ENCODE measurements at regions not wholly inside any gene's neighbourhood (a gene's known extent, or its start where the extent isn't known, plus 50 kb on each side); places are given as distances from the start of the nearest gene placed in this dataset.
"Not testable (repeated sequence)": the region's sequence is repeated elsewhere in the genome, so short reads cannot be mapped to it uniquely, and the experiment has no call there.

DNA sequence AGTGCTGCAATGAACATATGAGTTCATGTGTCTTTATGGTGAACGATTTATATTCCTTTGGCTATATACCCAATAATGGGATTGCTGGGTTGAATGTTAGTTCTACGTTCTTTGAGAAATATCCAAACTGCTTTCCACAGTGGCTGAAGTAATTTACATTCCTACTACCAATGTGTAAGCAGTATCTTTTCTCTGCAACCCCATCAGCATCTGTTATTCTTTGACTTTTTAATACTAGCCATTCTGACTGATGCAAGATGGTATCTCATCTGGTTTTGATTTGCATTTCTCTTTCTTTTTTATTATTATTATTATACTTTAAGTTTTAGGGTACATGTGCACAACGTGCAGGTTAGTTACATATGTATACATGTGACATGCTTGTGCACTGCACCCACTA is 89.7 kb downstream of the DKK1 start:
- TF ChIP-seq, protein P1, sequence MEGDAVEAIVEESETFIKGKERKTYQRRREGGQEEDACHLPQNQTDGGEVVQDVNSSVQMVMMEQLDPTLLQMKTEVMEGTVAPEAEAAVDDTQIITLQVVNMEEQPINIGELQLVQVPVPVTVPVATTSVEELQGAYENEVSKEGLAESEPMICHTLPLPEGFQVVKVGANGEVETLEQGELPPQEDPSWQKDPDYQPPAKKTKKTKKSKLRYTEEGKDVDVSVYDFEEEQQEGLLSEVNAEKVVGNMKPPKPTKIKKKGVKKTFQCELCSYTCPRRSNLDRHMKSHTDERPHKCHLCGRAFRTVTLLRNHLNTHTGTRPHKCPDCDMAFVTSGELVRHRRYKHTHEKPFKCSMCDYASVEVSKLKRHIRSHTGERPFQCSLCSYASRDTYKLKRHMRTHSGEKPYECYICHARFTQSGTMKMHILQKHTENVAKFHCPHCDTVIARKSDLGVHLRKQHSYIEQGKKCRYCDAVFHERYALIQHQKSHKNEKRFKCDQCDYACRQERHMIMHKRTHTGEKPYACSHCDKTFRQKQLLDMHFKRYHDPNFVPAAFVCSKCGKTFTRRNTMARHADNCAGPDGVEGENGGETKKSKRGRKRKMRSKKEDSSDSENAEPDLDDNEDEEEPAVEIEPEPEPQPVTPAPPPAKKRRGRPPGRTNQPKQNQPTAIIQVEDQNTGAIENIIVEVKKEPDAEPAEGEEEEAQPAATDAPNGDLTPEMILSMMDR (IDR thresholded peaks at IDR 0.05; ENCODE audit: borderline replicate concordance, extremely low read depth, low read length, poor library complexity, severe bottlenecking) = not testable (repeated sequence)
- TF ChIP-seq EZH2 (IDR thresholded peaks at IDR 0.05; ENCODE audit: borderline replicate concordance, low read depth, low read length, severe bottlenecking) = not testable (repeated sequence)

Measured in DND-41 (cell line).